Activated CD8-positive, alpha-beta memory T cell treated with anti-CD3 and anti-CD28 coated beads, Interleukin-2, amount 50 U/mL, for 24 hours (primary cell): ENCODE measurements at regions not wholly inside any gene's neighbourhood (a gene's known extent, or its start where the extent isn't known, plus 50 kb on each side); places are given as distances from the start of the nearest gene placed in this dataset.

Experiments used
- DNase-seq: peaks from one replicate; pipeline ENCODE4 v3.0.0-alpha.2; 2020; ENCODE audit errors: extremely low read depth

GRCh38 chr6:41470331-41471063 is 75.7 kb upstream of the FOXP4 start:
- DNase-seq, result no peak

- no peak for DNase-seq
Measured at GRCh38 chr6:41471064-41471895, 74.9 kb upstream of the FOXP4 start.

GRCh38 chr6:41474213-41474933 is 71.8 kb upstream of the FOXP4 start:
- no peak for DNase-seq

- DNase-seq, result no peak
Measured at GRCh38 chr6:41475164-41475563, 71.0 kb upstream of the FOXP4 start.

GRCh38 chr6:41475737-41476357 is 70.3 kb upstream of the FOXP4 start:
- no peak for DNase-seq

GRCh38 chr6:41476401-41476800 is 69.8 kb upstream of the FOXP4 start:
- DNase-seq, result no peak

- no peak for DNase-seq
Measured at GRCh38 chr6:41477572-41477971, 68.6 kb upstream of the FOXP4 start.

- no peak for DNase-seq
Measured at GRCh38 chr6:41483943-41484342, 62.2 kb upstream of the FOXP4 start.

- no peak for DNase-seq
Measured at GRCh38 chr6:41487860-41488432, 58.2 kb upstream of the FOXP4 start.

GRCh38 chr6:41488433-41489119 is 57.6 kb upstream of the FOXP4 start:
- no peak for DNase-seq

GRCh38 chr6:41489120-41489851 is 56.9 kb upstream of the FOXP4 start:
- DNase-seq, result no peak

- DNase-seq, result no peak
Measured at GRCh38 chr6:41492261-41492891, 53.8 kb upstream of the FOXP4 start.

GRCh38 chr6:41494212-41495110 is 51.7 kb upstream of the FOXP4 start:
- no peak for DNase-seq
